SK-N-SH (cell line): ENCODE measurements at regions not wholly inside any gene's neighbourhood (a gene's known extent, or its start where the extent isn't known, plus 50 kb on each side); places are given as distances from the start of the nearest gene placed in this dataset.

Experiments used
- CTCF ChIA-PET: fragments of 300-600, 350-600 bp; formaldehyde crosslinking; extraction: SDS; loops from one replicate; lab custom pipeline; 2021; lab: Yijun Ruan, JAX
- POLR2A ChIA-PET: fragments of 350-600 bp; sonication (Branson Sonifier 250); formaldehyde crosslinking; extraction: SDS; loops from one replicate; lab custom pipeline; 2020; ENCODE audit warnings: antibody characterized with exemption, inconsistent platforms; lab: Yijun Ruan, JAX
- DNase-seq: peaks from one replicate; pipeline ENCODE4 v3.0.0; 2012
- H2AFZ ChIP-seq: fragments of 200-600 bp; sonication (generic); 2 replicates; pipeline ENCODE4 v1.8.1; 2016; ENCODE audit warnings: antibody characterized with exemption, mild to moderate bottlenecking, low read depth
- H3F3A ChIP-seq: fragments of 200-600 bp; sonication (generic); replicated peaks from 2 replicates; pipeline ENCODE3; 2016; ENCODE audit warnings: antibody characterized with exemption, mild to moderate bottlenecking; ENCODE audit not compliant: insufficient read depth
- H3K27ac ChIP-seq, 2 experiments: fragments of 200-500 bp in 1 of 2; fragments of 200-600 bp in 1 of 2; sonication (Bioruptor generic) in 1 of 2; sonication (generic), shearing (Covaris generic) in 1 of 2; 2 replicates each; pipeline versions ENCODE4 v1.5.1 to v1.6.1; 2014 to 2016; ENCODE audit warnings: low read depth in 2 of 2, inconsistent platforms in 1 of 2, low read length in 1 of 2, mild to moderate bottlenecking in 1 of 2, mixed read lengths in 1 of 2
- H3K27me3 ChIP-seq: fragments of 200-600 bp; sonication (generic), shearing (Covaris generic); 2 replicates; pipeline ENCODE4 v1.6.1; 2016; ENCODE audit warnings: mixed run types; ENCODE audit not compliant: insufficient read depth
- H3K36me3 ChIP-seq, 2 experiments: fragments of 200-500 bp in 1 of 2; fragments of 200-600 bp in 1 of 2; sonication (Bioruptor generic) in 1 of 2; sonication (generic) in 1 of 2; replicated peaks in 1 of 2; 2 replicates each; pipeline versions ENCODE3 to v1.5.1; 2014 to 2016; ENCODE audit warnings: low read length in 1 of 2, mild to moderate bottlenecking in 1 of 2; ENCODE audit not compliant: insufficient read depth in 2 of 2, control insufficient read depth in 1 of 2
- H3K4me1 ChIP-seq, 2 experiments: fragments of 200-500 bp in 1 of 2; fragments of 200-600 bp in 1 of 2; sonication (Bioruptor generic) in 1 of 2; sonication (generic), shearing (Covaris generic) in 1 of 2; 2 replicates each; pipeline versions ENCODE4 v1.5.1 to v1.6.1; 2014 to 2016; ENCODE audit warnings: low read depth in 1 of 2, low read length in 1 of 2, mixed run types in 1 of 2; ENCODE audit not compliant: insufficient read depth in 2 of 2, control insufficient read depth in 1 of 2
- H3K4me2 ChIP-seq: fragments of 200-600 bp; sonication (generic), shearing (Covaris generic); 2 replicates; pipeline ENCODE4 v1.6.1; 2017; ENCODE audit warnings: mixed run types
- H3K4me3 ChIP-seq, 2 experiments: fragments of 200-500 bp in 1 of 2; fragments of 200-600 bp in 1 of 2; sonication (Bioruptor generic) in 1 of 2; sonication (generic), shearing (Covaris generic) in 1 of 2; 2 replicates each; pipeline versions ENCODE4 v1.5.1 to v1.8.1; 2014 to 2016; ENCODE audit warnings: low read depth in 2 of 2, inconsistent platforms in 1 of 2, low read length in 1 of 2, mild to moderate bottlenecking in 1 of 2, mixed read lengths in 1 of 2, moderate library complexity in 1 of 2
- H3K79me2 ChIP-seq: fragments of 200-600 bp; sonication (generic); 2 replicates; pipeline ENCODE4 v1.8.1; 2017; ENCODE audit warnings: mild to moderate bottlenecking; ENCODE audit not compliant: insufficient read depth
- H3K9ac ChIP-seq: fragments of 200-600 bp; sonication (generic); 2 replicates; pipeline ENCODE4 v1.6.1; 2017; ENCODE audit warnings: mixed run types
- H3K9me2 ChIP-seq: fragments of 200-600 bp; sonication (generic); 2 replicates; pipeline ENCODE4 v1.6.1; 2017; ENCODE audit warnings: mixed run types
- H3K9me3 ChIP-seq: fragments of 200-600 bp; sonication (generic); 2 replicates; pipeline ENCODE4 v1.6.1; 2017; ENCODE audit warnings: mixed run types, mild to moderate bottlenecking, moderate library complexity
- H4K20me1 ChIP-seq: fragments of 200-600 bp; sonication (generic); 2 replicates; pipeline ENCODE4 v1.6.1; 2017; ENCODE audit warnings: mild to moderate bottlenecking, mixed run types; ENCODE audit not compliant: insufficient read depth
- EZH2phosphoT487 ChIP-seq: fragments of 200-600 bp; sonication (generic); IDR thresholded peaks from 2 replicates; pipeline ENCODE4 v1.6.1; 2017; ENCODE audit warnings: low read depth, mixed run types, mild to moderate bottlenecking, antibody characterized with exemption, moderate library complexity, borderline replicate concordance
- FOSL2 ChIP-seq: IDR thresholded peaks from 2 replicates; pipeline ENCODE4 v1.4.0; 2012; ENCODE audit warnings: low read depth, mild to moderate bottlenecking, moderate library complexity, borderline replicate concordance
- FOXJ3 ChIP-seq: sonication (generic); formaldehyde crosslinking; IDR thresholded peaks from 2 replicates; pipeline ENCODE4 v1.5.1; 2020; ENCODE audit warnings: mild to moderate bottlenecking, missing genetic modification reagents
- FOXM1 ChIP-seq: IDR thresholded peaks from 2 replicates; pipeline ENCODE4 v1.4.0; 2012; ENCODE audit warnings: low read depth, mild to moderate bottlenecking
- GABPA ChIP-seq: IDR thresholded peaks from 2 replicates; pipeline ENCODE4 v1.4.0; 2012; ENCODE audit warnings: low read depth, mild to moderate bottlenecking
- MEF2A ChIP-seq: IDR thresholded peaks from 2 replicates; pipeline ENCODE4 v1.4.0; 2012; ENCODE audit warnings: low read depth, borderline replicate concordance
- RCOR1 ChIP-seq: fragments of 150-350 bp; IDR thresholded peaks from 2 replicates; pipeline ENCODE4 v1.6.1; 2017; ENCODE audit warnings: antibody characterized with exemption, low read length
- REST ChIP-seq: IDR thresholded peaks from 2 replicates; pipeline ENCODE4 v1.6.1; 2012; ENCODE audit warnings: mild to moderate bottlenecking, low read depth, low read length, moderate library complexity
- SIN3A ChIP-seq: IDR thresholded peaks from 2 replicates; pipeline ENCODE4 v1.6.1; 2012; ENCODE audit warnings: low read depth, mild to moderate bottlenecking, low read length, moderate library complexity, borderline replicate concordance
- SMC3 ChIP-seq: IDR thresholded peaks from 2 replicates; pipeline ENCODE4 v1.6.1; 2012; ENCODE audit warnings: low read depth, low read length, improper control_type of control experiment
- TCF12 ChIP-seq: IDR thresholded peaks from 2 replicates; pipeline ENCODE4 v1.4.0; 2012
- USF1 ChIP-seq: IDR thresholded peaks from 2 replicates; pipeline ENCODE4 v1.4.0; 2012; ENCODE audit warnings: low read depth, borderline replicate concordance
- WGBS: methylation state at CpG from one replicate; pipeline ENCODE4 v1.1.6; 2017; ENCODE audit warnings: low lambda C conversion rate; 5-methylcytosine and 5-hydroxymethylcytosine counted together

DNA sequence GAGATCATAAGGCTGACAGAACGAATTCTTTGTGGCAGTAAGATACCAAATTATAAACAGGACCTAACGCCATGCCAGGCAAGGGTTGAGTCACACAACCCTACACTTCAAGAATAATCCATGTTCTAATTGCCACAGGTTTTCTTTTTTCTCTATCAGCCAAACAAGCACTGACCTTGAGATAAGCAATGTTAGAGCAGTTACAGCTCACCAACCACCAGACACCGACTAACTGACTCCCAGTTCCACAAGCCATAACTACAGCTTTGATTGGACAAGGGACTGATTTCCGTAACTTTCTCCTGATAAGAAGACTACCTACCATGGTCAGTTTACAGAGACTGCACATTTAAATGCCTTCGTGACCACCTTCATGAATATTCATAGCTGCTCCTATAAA, 149.6 kb downstream of the PTPRU start (continued):
- TF ChIP-seq REST: no peak
- no peak for TF ChIP-seq RCOR1
- no peak for TF ChIP-seq FOXJ3 (CRISPR knock-in tag)
- no peak for TF ChIP-seq EZH2phosphoT487
- TF ChIP-seq TCF12: no peak
- TF ChIP-seq GABPA: no peak
- no peak for TF ChIP-seq FOSL2

DNA sequence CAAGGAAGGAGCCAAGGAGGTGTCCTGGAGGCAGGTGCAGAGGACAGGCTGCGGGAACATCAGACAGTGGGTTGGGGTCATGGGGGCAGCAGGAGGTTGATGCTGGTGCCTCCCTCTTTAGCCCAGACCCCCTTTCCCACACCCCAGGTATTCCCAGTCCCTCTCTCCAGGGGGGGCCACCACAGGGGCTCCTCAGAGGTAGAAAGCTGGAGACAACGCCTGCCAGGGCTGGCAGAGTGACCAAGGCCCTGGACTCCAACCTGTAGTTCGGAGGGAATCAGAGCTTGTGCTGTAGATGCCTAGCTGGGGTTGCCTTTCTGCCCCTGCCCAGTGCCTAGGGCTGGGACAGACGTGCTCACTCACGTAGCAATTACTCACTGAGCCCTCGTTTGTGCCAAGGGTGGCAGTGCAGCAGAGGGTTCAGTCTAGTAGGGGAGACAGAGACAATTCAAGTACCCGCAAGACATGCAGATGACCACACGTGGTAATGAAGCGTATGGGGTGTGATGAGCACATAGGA, 148.2 kb downstream of the PTPRU start:
- no peaks in the 10 kb centered on the region for H3K79me2 ChIP-seq
- TF ChIP-seq FOSL2 (no peak), TCF12 (no peak), GABPA (no peak), REST (no peak), SIN3A (no peak), MEF2A (no peak), USF1 (no peak), FOXM1 (no peak), SMC3 (no peak), RCOR1 (no peak)
- H3K27me3 ChIP-seq: no peaks in the 10 kb centered on the region
- DNase-seq: no peak
- no peak overlapping the region for H3K4me2 ChIP-seq
- H2AFZ ChIP-seq: no peak overlapping the region
- no peak overlapping the region for H3K9ac ChIP-seq
- no peak overlapping the region for H3K4me3 ChIP-seq
- POLR2A ChIA-PET: no interaction called here
- no peaks in the 10 kb centered on the region for H3F3A ChIP-seq
- 48% methylated on average over 5 of the region's 9 CpGs for WGBS
- no peaks in the 10 kb centered on the region for H3K9me3 ChIP-seq
- no peaks in the 10 kb centered on the region for H4K20me1 ChIP-seq
- H3K9me2 ChIP-seq: no peaks in the 10 kb centered on the region
- peaks cover 0 to 21% of the 10 kb centered on the region in 2 experiments; a peak in 1 of 4 replicates for H3K4me1 ChIP-seq
- no peaks in the 10 kb centered on the region for H3K36me3 ChIP-seq
- no peak overlapping the region for H3K27ac ChIP-seq
- CTCF ChIA-PET: interaction anchor here (0.6 to 1.4 kb wide), 3 partner anchors 21 to 727 kb away, joined by 3 to 5 read pairs (median 3); no protein-coding TSS in a partner anchor
